DLD1 (cell line): ENCODE measurements at regions not wholly inside any gene's neighbourhood (a gene's known extent, or its start where the extent isn't known, plus 50 kb on each side); places are given as distances from the start of the nearest gene placed in this dataset.

ENCODE experiments used
- in situ Hi-C: cut with HindIII; loops from 2 replicates; pipeline ENCODE4 v1.10.0; 2017; ENCODE audit warnings: low sequenced_read_pairs

DNA sequence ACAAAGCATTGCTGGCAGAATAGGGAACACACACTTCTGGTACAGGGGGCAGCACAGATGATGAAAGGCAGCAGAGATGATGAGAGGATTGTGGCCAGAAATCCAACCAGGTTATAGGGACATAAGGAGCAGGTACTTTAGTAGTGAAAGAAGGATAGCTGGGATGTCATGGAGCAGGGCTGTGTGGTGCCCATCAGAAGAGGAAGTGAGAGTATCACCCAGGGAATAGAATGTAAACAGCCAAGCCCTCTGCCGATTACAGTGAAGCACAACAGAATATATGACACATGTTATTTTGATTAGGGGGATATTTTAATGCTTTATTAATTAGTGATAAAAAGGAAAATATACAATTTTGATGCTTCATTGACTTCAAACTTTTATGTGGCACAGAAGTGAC, 883.4 kb upstream of the CDH2 start:
- in situ Hi-C loops = no loop called here

DNA sequence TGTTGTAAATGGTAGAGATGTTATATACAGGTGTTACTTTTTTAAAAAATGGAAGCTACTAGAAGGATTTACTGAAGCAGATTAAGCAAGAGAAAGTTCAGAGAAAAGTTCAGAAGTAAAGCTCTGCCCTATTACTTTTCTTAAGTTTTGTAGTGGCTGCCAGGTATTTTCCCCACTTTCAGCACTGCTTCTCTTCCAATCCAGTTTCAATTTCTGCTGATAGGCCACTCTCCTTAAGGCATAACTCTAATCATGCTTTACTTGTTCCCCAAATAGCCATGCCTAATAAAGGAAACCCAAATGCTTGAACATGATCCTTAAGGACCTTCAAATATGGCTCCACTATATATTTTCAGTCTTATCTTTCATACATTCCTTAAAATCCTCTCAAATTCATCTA, 880.8 kb upstream of the CDH2 start:
- in situ Hi-C loops = no loop called here

DNA sequence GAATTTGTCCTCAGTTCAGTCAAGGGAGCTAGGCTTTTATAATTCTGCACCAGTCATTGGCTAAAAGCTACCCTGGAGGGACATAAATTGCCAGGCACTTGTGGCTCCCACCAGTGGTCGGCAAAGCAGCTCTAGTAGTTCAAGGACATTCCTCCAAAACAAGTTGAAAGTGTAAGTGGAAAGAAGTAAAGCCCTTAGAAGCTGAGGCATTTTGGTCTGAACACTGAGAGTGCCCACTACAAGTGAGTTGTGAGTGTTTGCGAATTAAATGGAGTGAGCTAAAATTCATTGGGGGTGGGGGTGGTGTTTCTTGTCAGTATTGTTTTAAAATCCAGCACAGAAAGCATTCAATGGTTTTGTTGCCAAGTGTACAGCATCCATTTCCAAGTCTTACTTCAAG, 879.9 kb upstream of the CDH2 start:
- in situ Hi-C loops = no loop called here

DNA sequence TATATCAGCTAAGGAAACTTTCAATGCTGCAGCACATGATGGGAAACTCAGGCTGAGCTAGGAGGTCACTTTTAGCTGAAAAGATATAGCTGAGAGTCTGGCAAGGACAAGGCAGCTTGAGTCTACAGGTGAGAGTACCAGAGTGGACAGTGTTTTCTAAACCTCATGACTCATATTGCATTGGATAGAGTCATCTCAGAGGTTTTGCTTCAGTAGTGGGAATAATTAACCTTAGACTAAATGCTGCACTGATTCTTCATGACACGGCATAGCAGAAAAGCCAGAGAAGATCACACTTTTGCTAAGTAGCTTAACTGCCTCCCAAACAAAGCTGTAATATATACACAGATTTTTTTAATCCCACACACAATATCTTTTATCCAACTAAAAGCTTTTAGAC, 865.0 kb upstream of the CDH2 start:
- in situ Hi-C loops = no loop called here

DNA sequence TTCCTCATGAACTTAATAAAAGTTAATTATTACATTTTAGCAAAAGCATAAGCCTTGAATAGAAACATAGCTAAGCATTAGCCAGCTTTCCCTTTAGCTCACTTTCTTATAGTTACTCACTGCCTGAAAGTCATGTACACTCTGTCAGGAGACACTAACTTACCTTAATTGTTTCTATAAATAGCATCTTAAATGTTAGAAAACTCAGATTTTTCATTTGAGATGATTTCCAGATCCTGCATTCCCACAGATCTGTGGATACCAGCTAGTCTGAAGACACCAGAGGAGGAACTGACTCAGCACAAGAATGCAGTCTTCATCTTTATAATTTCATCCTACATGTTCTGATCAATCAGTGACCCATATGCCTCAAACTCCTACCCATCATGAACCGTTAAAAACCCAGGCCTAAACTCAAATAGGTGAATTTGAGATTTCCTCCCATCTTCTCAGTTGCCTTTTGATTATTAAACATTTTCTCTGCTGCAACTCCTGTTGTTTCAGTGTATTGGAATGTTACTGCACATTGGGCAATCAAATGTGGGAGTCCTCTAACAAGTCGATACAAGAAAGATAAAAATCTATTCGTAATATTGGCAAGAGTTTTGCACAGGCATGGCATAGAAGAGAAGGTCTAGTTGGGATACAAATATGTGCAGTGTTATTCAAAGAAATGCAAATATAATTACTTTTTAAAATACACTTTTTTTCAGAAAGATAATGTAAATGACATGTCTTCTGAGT, 857.4 kb upstream of the CDH2 start:
- in situ Hi-C loops = no loop called here

DNA sequence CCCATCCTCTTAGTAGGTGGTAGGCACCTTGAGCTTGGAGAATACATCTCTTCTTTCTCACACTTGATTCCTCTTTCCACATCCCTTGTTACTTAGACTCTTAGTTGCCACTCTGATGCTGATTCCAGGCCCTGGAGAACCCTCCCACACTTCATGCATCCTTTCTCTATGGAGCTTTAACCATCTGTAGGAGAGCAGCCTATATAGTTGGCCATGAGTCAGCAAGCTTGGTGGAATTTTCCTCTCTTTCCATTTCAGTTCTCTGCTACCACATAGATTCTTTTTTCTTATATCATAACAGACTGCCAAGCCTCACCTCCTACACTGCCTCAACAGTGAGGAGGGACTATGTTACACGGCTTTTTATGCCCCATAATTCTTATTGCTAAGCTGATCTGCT, 851.6 kb upstream of the CDH2 start:
- in situ Hi-C loops = no loop called here

DNA sequence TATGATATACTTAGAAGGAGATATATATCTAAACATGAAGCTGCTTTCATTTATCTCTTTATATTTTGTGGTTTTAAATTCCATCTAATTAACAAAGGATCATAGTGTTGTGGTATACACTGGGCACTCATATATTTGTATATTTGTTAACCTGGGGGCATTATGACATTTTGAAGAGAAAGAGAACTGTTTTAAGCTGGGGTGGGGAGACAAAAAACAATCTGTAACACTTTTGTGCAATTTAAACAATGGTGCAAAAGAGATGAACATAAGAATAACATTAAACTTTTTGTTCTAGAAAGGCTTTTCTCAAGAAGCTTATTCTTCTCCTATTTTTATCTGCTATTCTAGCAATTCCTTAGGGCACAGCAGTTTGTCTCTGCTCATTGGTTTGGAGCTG, 842.0 kb upstream of the CDH2 start:
- in situ Hi-C loops = no loop called here

DNA sequence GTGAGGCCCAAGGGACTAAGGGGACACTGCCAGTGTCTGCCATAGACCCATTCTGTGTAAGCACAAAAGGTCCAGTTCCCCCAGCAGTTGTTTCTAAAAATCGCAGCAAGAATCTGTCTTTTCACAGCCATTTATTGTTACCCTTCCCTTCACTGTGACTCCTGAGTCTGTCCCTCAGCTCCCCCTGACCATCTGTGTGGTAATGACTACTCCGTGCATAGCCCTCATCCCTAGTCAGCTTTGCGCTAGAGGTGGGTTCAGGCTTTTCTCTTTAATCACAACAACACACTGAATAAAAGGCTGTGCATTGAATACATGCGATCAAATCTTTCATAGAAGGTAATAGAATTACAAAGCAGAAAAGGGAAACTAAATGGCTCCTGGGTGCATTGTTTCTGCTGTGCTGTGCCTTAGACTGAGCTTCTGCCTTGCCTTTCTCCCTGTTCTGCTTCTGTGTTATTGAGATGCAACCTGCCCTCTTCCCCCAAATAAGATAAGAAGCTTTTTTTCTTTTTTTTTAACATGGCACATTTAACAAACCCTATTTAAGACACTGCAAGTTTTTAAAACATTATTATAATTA, 836.0 kb upstream of the CDH2 start:
- in situ Hi-C loops = no loop called here

DNA sequence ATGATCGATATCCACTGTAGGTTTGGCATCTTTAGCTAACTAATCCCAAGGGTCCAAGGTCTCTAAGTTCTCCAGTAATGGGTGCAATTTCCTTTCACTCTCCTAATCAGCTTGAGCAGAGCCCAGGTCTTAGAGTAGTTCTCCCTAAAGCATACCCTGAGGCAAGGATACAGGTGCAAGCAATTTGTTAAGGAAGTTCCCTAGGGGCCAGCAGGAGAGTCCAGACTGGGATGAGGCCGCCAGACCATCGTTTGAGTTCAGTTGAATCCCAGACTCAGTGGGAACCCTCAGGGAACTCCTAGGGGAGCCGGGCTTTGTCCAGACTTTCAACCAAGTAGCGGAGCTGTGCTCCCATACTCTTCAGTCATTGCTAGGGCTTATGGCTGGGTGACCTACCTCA, 835.4 kb upstream of the CDH2 start:
- in situ Hi-C loops = no loop called here

DNA sequence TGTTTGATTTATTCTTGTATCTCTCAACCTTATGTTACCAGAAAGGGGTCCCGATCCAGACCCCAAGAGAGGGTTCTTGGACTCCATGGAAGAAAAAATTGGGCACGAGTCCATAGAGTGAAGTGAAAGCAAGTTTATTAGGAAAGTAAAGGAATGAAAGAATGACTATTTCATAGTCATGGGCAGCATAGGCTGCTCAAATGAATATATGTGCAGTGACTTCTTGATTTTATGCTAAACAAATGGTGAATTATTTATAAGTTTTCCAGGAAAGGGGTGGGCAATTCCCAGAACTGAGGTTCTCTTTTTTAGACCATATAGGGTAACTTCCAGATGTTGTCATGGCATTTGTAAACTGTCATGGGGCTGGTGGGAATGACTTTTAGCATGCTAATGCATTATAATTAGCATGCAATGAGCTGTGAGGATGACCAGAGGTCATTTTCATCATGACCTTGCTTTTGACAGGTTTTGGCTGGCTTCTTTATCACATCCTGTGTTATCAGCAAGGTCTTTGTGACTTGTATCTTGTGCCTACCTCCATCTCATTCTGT, 832.4 kb upstream of the CDH2 start:
- in situ Hi-C loops = no loop called here

DNA sequence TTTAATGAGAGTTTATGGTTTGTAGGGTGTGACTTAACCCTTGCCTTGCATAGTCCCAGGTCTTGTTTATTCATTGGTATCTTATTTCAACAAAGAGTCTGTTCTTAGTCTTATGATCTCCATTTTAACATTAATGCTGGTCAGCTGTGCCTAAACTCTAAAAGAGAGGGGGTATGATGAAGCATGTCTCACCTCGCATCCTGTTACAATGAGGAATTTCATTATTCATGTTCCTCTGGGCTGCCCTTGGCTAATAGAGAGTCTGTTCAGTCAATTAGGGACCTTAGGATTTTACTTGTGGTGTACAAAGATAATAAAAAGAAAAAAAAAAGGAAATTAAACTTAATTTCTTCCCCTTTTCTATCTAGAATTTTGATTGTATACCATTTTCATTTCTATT, 831.9 kb upstream of the CDH2 start:
- in situ Hi-C loops = no loop called here

DNA sequence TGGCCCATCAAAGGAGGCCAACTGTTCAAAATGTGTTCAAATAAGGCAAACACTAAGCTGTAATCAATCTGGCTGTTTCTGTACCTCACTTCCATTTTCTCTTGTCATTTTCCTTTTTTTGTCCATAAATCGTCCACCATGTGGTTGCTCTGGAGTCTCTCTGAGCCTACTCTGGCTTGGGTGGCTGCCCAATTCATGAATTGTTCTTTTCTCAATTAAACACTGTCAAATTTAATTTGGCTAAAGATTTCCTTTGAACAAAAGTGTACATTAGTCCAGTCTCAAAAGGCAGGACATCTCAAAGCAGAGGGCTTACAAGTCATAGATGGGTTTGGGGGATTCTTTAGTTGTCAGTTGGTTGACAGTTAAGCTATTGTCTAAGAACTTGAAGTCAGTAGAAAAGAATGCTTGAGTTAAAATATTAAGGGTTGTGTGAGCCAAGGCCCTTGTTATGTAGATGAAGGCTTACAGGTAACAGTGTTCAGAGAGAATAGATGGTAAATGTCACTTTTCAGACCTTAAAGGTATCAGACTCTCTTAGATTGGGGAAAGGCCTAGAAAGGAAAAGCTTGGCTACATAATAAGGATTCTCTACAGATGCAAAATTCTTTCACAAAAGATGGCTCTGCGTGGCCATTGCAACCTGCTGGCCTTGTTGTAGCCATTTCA, 831.2 kb upstream of the CDH2 start:
- in situ Hi-C loops = no loop called here

DNA sequence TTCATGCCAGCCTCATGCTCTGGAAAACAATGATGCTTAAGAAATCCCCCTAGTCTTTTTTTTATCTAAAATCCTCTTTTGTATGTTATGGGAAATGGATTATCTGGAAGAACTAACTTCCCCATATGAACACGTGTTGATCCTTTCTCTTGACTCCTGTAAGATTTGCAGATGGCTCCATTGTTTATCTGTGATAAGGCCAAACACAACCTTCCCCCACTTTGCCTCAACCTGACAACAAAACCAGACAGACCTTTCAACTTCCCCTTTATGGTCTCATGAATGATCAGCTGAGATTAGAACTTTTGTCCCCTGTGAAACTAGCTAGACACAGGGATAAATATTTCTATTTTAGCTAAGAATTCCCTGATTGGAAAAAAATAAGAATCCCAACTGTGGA, 828.0 kb upstream of the CDH2 start:
- in situ Hi-C loops = no loop called here

DNA sequence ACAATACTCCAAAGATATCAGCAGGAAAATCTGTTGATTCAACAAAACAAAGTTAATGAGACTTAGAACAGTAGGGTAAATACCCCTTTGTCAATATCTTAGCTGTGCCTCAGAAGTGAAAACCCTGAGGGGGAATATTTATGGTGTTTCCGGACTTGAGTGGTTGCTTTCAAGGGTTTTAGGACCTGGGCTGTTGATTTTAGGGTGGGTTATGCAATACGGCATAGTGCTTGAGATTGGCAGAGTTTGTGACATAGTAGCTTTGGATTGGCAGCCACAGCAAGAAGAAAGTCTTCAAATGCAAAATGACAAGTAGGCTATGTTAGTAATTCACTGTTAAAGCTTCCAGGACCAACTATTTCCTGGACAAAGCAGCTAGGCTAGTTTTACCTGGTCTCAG, 826.3 kb upstream of the CDH2 start:
- in situ Hi-C loops = no loop called here

DNA sequence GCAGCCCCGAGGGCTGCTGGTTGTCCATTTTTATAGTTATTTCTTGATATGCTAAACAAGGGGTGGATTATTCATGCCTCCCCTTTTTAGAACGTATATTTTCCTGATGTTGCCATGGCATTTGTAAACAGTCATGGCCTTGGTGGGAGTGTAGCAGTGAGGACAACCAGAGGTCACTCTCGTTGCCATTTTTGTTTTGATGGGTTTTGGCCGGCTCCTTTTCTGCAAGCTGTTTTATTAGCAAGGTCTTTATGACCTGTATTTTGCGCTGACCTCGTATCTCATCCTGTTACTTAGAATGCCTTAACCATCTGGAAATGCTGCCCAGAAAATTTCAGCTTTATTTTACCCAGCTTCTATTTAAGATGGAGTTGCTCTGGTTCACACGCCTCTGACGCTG, 825.8 kb upstream of the CDH2 start:
- in situ Hi-C loops = no loop called here

DNA sequence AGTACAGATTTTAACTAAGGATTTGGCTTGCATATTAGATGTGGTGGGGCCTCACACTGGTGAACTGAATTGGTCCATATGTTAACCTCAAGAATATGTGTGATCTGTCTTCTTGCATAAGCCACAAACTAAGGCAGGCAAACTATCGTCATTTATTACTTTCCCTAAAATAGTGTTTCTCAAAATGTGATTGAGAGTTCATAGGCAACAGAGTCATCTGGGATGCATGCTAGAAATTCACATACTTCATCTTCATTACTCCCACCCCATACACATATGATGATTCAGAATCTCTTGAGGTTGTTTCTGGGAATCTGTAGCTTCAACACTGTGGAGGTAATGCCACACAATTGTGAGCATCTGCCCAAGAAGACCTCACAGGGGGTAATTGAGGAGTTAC, 822.8 kb upstream of the CDH2 start:
- in situ Hi-C loops = no loop called here

DNA sequence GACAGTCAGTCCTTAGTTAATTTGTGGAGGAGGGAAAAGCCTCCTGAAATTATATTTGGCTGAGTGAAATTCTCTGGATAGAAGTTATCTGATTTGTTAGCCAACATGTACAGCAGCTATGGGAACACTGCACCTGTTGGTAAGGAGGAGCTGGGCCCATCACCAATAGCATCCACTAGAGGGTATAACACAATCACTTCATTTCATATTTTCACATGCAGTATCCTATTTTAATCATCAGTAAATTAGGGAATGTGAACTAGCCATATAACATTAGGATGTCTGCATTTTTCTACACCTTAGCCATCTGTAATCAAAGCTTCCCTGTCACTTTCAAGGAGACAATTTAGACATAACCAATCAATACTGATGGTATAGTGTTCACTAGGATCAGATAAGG, 818.4 kb upstream of the CDH2 start:
- in situ Hi-C loops = no loop called here

DNA sequence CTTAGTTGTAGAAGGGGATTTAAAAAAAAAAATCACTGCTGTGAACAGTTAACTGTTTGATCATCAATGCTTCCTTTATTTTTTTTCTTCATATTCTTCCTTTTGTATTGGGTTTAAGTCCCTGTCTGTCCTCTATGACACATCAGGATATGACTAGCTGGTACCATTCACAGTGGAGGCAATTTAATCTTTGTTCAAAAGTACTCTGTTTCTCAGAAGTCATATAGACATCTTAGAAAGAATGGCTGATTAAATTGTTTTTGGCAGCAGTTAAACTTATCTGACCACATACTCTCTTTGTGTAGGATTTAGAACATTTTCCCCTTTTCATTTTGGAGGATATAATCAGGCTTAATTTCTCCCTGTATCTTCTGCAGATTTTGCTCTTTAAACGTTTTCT, 807.8 kb upstream of the CDH2 start:
- in situ Hi-C loops = no loop called here

DNA sequence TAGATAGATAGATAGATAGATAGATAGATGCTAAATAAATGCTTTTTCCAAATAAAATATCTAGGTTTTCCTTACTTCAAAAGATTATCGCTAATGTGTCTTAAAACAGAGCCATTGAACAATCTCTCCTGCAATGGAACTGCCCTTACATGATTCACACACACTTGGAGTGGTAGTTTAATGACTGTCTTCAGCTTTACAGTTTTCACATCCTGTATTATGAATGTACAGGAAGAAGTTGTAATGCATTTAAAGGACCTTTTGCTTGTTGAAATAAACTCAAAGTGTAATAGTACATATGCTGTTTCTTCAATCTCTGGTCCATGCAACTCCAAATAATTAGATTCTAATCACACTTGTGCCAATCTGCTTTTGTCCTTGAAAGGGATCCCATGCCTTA, 797.6 kb upstream of the CDH2 start:
- in situ Hi-C loops = no loop called here

DNA sequence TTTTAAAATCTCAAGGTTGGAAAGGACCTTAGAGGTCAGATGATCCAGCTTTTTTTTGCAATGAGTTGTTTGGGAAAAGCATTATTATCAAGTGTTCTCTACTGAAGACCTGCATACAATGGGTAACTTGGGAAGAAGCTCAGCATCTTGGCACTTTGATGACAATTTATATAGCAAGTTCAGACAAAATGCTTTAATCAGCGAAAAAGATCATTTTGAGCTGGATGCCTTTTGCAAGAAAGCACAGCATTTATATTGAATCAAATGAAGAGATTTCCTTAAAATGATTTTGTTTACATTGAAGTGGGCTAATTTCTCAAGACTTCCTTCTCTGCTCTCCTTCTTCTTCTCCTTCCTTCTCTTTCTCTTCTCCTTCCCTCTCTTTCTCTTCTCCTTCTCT, 796.4 kb upstream of the CDH2 start:
- in situ Hi-C loops = no loop called here

DNA sequence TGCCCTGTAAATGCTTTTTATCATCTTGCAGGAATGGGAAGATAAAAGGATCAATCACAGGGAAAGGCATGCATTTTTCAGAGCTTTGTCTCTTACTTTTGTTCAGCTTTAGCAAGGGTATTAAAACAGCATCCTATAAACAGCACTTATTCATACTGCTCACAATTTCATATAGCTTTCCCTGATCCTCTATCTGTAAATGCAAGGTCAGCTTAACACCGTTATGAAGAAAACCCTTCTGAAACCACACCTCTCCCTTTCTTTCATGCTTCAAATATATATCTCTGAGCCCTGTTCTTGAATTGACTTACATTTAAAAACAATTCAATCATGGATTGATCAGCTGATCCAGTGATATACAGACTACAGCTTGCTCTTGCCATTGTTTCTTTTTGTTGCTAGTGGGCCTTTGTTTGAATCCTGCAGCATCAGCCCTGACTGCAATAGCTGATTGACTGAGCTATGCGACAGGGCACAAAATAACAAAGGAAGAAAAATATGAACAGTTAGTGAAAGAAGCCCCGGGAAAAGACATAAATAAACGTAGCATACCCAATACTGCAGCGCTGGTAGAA, 795.5 kb upstream of the CDH2 start:
- in situ Hi-C loops = no loop called here

DNA sequence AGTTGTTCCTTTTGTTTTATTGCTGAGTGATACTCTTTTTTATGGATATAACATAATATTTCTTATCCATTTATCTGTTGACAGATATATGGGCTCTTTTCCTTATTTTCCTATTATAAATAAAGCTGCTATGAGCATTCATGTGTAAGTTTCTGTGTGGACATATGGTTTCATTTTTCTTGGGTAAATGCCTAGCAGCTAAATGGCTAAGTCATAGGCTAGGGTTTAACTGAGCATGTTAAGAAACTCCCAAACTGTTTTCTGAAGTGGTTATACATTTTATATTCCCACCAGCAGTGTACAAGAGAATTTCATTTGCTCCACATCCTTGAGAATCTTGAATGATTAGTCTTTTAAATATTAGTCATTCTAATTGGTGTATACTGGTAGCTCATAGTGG, 786.6 kb upstream of the CDH2 start:
- in situ Hi-C loops = no loop called here
